Ovary (tissue), 7 donors: ENCODE measurements at regions not wholly inside any gene's neighbourhood (a gene's known extent, or its start where the extent isn't known, plus 50 kb on each side); places are given as distances from the start of the nearest gene placed in this dataset.

Experiments used
- DNase-seq, 5 donors: peaks; one replicate each; pipeline ENCODE4 v3.0.0-alpha.2; 2019 to 2020
- H3K27ac ChIP-seq, 2 donors: fragments of 200-600 bp; one replicate each; pipeline versions ENCODE4 v1.5.1 to v1.8.0; 2019 to 2022
- H3K27me3 ChIP-seq: fragments of 200-600 bp; one replicate; pipeline ENCODE4 v1.8.0; 2022
- H3K36me3 ChIP-seq: fragments of 200-600 bp; sonication (generic); one replicate; pipeline ENCODE4 v1.5.1; 2019
- H3K4me1 ChIP-seq: one replicate; pipeline ENCODE4 v1.8.1; 2013; ENCODE audit warnings: mild to moderate bottlenecking, moderate library complexity; ENCODE audit not compliant: insufficient read depth
- H3K4me3 ChIP-seq: fragments of 200-600 bp; sonication (generic); one replicate; pipeline ENCODE4 v1.5.1; 2017
- H3K9me3 ChIP-seq, 2 donors: fragments of 200-600 bp in 1 of 2; sonication (generic) in 1 of 2; one replicate each; pipeline versions ENCODE4 v1.5.1 to v1.8.1; 2013 to 2019; ENCODE audit warnings: mild to moderate bottlenecking in 1 of 2, moderate library complexity in 1 of 2
- EP300 ChIP-seq: sonication (generic); formaldehyde crosslinking; IDR thresholded peaks from one replicate; pipeline ENCODE4 v1.6.1; 2017; ENCODE audit warnings: antibody characterized with exemption
- POLR2A ChIP-seq: fragments of 450-650 bp; IDR thresholded peaks from one replicate; pipeline ENCODE4 v1.6.1; 2017; ENCODE audit warnings: antibody characterized with exemption, mild to moderate bottlenecking, moderate library complexity
- WGBS, 3 donors: extraction: QIAGEN DNeasy Blood & Tissue Kit in 1 of 3; methylation state at CpG; one replicate each; pipeline versions ENCODE4 v1.1.5 to v1.1.7; 2013 to 2017; 5-methylcytosine and 5-hydroxymethylcytosine counted together
- intact Hi-C, 4 donors: fragments of 100-400 bp; cut with DNase I; formaldehyde crosslinking; loops; one replicate each; pipeline versions ENCODE4 v1.11.0 to v1.15.1; 2022 to 2023
- TF ChIP-seq, protein P1 (sequence below), 3 donors: fragments of 450-650 bp in 2 of 3; fragments of 200-600 bp in 1 of 3; IDR thresholded peaks; one replicate each; pipeline versions ENCODE4 v1.5.1 to v1.8.0; 2016 to 2022; ENCODE audit warnings: antibody characterized with exemption in 3 of 3, mild to moderate bottlenecking in 1 of 3
- donor health status: DM: no; HTN: no; CAD: no; lungs with moderate emphysema.
- donor health status: DM: no; HTN: no; CAD: no.
- donor health status: Bipolar disorder and iron deficiency.
- donor health status: DM: no; HTN: no; CAD: no.
- donor health status: DM: yes; HTN: yes; CAD: no.

DNA sequence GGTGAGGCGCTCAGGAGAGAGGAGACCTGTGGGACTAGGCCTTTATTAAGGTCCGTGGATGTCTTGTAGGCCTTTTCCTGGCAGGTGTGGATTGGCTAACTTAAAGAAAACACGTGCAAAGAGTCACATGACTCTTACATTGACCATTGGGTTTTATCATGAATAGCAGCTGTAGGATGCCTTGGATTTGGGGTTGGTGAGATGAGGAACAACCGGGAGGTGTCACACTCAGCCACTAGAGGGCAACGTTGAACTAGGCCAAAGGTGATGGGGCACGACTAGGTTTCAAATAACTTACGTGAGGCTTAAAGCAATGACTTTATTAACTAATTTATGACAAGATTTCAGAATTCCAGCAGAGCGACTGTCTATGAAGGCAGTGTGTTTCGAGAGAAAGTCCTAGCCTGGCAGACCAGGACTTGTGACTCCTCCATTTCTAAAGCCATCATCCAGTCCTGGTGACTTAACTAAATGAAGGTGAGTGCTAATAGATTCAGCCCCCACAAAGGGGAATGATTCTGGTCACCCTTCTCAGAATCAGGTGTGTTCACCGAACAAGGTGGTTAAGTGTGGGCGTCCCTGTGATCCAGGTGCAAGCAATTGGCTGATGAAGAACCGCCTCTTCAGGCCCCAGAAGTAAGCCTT lies 345.6 kb downstream of the MCTP2 start:
- no peak for DNase-seq
- H3K4me1 ChIP-seq, result no peaks in the 10 kb centered on the region
- TF ChIP-seq POLR2A (no peak), EP300 (no peak)
- TF ChIP-seq, protein P1, sequence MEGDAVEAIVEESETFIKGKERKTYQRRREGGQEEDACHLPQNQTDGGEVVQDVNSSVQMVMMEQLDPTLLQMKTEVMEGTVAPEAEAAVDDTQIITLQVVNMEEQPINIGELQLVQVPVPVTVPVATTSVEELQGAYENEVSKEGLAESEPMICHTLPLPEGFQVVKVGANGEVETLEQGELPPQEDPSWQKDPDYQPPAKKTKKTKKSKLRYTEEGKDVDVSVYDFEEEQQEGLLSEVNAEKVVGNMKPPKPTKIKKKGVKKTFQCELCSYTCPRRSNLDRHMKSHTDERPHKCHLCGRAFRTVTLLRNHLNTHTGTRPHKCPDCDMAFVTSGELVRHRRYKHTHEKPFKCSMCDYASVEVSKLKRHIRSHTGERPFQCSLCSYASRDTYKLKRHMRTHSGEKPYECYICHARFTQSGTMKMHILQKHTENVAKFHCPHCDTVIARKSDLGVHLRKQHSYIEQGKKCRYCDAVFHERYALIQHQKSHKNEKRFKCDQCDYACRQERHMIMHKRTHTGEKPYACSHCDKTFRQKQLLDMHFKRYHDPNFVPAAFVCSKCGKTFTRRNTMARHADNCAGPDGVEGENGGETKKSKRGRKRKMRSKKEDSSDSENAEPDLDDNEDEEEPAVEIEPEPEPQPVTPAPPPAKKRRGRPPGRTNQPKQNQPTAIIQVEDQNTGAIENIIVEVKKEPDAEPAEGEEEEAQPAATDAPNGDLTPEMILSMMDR (IDR thresholded peaks at IDR 0.05), result no peak
- WGBS, 3 donors, result 72 to 81% (median 79%) methylated on average over 12 of the region's 12 CpGs
- no peak overlapping the region for H3K27ac ChIP-seq
- no peaks in the 10 kb centered on the region for H3K27me3 ChIP-seq
- no peaks in the 10 kb centered on the region for H3K9me3 ChIP-seq
- no peak overlapping the region for H3K4me3 ChIP-seq
- no peaks in the 10 kb centered on the region for H3K36me3 ChIP-seq
- intact Hi-C loops, result no loop called here

DNA sequence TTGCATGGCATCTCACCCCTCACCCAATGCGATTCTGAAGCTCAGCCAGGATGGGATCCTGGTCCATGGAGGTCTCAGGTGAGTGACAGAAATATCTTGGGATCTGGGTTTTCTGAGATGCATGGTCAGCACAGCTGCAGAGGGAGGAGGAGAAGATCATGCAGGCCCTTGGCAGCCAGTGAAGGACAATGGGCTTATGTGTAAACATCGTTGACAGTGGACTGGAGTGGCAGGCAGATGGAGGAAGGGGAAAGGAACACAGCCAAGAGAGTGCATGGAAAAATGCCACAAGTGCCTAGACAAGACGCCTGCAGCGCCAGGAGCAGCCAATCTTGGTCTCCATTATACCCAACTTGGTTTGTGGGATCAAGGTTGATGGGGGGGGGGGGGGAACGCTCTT lies 347.9 kb downstream of the MCTP2 start:
- Histone ChIP-seq H3K27ac (no peak overlapping the region), H3K4me3 (no peak overlapping the region), H3K27me3 (no peaks in the 10 kb centered on the region), H3K4me1 (no peaks in the 10 kb centered on the region), H3K36me3 (no peaks in the 10 kb centered on the region), H3K9me3 (no peaks in the 10 kb centered on the region)
- WGBS, 3 donors, result 48 to 76% (median 76%) methylated on average over 5 of the region's 5 CpGs
- TF ChIP-seq POLR2A (no peak), EP300 (no peak)
- TF ChIP-seq, protein P1 (IDR thresholded peaks at IDR 0.05), result no peak
- DNase-seq, result no peak
- intact Hi-C loops, result no loop called here

DNA sequence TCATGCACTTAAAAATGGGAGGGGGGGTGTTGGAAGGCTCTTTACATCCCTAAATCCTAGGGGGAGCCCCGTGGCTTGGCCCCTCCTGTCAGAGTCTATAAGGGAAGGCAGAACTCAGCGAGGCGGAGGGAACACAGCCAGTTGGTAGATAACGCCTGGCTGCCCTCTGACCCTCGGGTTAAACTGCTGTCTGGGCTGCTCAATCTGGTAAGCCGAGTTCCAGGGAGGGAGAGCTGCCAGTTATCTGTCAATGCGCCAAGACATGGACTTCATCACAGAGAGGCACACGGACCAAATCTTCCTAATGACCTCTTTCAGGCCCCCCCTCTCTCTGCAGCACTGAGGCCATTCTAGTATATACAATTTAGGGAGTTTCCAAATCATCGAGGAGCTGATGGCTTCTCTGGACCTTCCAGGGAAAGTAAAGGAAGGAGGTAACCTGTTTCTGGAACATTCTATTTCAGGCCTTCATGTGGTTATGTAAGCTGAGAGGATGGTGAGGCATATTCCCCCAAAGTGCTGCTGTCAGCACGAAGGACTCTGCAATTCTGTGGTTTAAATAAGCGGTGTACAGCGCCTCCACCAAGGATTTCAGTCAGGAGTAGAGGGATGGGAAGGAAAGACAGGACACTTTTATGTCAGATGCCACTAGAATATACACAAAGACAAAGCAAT lies 349.0 kb downstream of the MCTP2 start:
- intact Hi-C loops, result no loop called here
- H3K36me3 ChIP-seq, result no peaks in the 10 kb centered on the region
- H3K27ac ChIP-seq, result no peak overlapping the region
- WGBS, 3 donors, result 67 to 76% (median 72%) methylated on average over 12 of the region's 12 CpGs
- no peaks in the 10 kb centered on the region for H3K27me3 ChIP-seq
- TF ChIP-seq POLR2A, result no peak
- TF ChIP-seq, protein P1 (IDR thresholded peaks at IDR 0.05), result no peak
- TF ChIP-seq EP300, result no peak
- H3K9me3 ChIP-seq, result no peaks in the 10 kb centered on the region
- H3K4me1 ChIP-seq, result peaks cover 2% of the 10 kb centered on the region
- DNase-seq, result no peak
- H3K4me3 ChIP-seq, result no peak overlapping the region

DNA sequence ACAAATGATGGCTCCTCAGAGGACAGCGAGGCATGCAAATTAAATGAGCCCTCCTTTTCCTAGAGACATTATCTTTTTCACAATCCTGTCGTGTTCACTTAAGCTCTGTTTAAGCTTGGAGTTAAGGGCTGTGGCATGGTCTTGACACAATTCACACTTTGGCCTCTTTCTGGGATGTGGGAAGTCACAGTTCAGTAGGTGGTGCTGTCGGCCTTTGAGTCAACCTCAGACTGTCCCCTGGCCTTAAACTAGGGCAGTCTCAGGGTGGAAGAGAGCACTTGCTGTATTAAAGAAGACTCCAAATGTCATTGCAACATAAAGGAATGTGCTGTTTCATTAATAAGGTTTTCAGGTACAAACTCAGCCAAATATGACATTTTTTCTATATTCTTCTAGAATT lies 351.0 kb downstream of the MCTP2 start:
- WGBS, 3 donors, result 78 to 86% (median 81%) methylated on average over 3 of the region's 3 CpGs
- H3K27ac ChIP-seq, result no peak overlapping the region
- peaks cover 2% of the 10 kb centered on the region for H3K4me1 ChIP-seq
- no peak overlapping the region for H3K4me3 ChIP-seq
- H3K9me3 ChIP-seq, result no peaks in the 10 kb centered on the region
- TF ChIP-seq, protein P1 (IDR thresholded peaks at IDR 0.05), result no peak
- TF ChIP-seq POLR2A, result no peak
- H3K36me3 ChIP-seq, result no peaks in the 10 kb centered on the region
- H3K27me3 ChIP-seq, result no peaks in the 10 kb centered on the region
- intact Hi-C loops, result no loop called here
- no peak for DNase-seq
